A673 (cell line): ENCODE measurements at regions not wholly inside any gene's neighbourhood (a gene's known extent, or its start where the extent isn't known, plus 50 kb on each side); places are given as distances from the start of the nearest gene placed in this dataset.

Experiments
- CTCF ChIP-seq: fragments of 300-800, 200-600 bp; sonication (generic); conservative IDR thresholded peaks from 2 replicates; pipeline ENCODE4 v1.5.1; 2017; ENCODE audit warnings: low read depth, mild to moderate bottlenecking, antibody characterized with exemption, low read length, moderate library complexity, mixed read lengths
- EZH2 ChIP-seq: fragments of 200-600 bp; sonication (generic); IDR thresholded peaks from 2 replicates; pipeline ENCODE4 v1.6.1; 2017; ENCODE audit warnings: borderline replicate concordance, low read depth, mild to moderate bottlenecking, mixed read lengths, antibody characterized with exemption, low read length; ENCODE audit not compliant: poor library complexity, severe bottlenecking

GRCh38 chr9:105027084-105027483 lies 99.1 kb upstream of the ABCA1 start:
- TF ChIP-seq CTCF (no peak), EZH2 (no peak)
